Calu3 (cell line): ENCODE measurements at regions not wholly inside any gene's neighbourhood (a gene's known extent, or its start where the extent isn't known, plus 50 kb on each side); places are given as distances from the start of the nearest gene placed in this dataset.

ENCODE experiments used
- BruUV-seq: library from RNA; stranded (reverse); fragments of 400-500 nt; replicated peaks from 2 replicates; lab custom pipeline; 2021; lab: Mats Ljungman, UMichigan
- CTCF ChIA-PET: fragments of 300-600 bp; sonication (Branson Sonifier 250); formaldehyde crosslinking; loops from one replicate; lab custom pipeline; 2022; ENCODE audit warnings: antibody characterized with exemption; lab: Charles Lee
- DNase-seq: peaks from one replicate; pipeline ENCODE4 v3.0.0; 2022
- H3K27ac Mint-ChIP-seq: one replicate; pipeline ENCODE4 v1.8.0; 2022; ENCODE audit warnings: mixed read lengths; ENCODE audit not compliant: unreplicated experiment
- H3K27me3 Mint-ChIP-seq: one replicate; pipeline ENCODE4 v1.8.0; 2022; ENCODE audit warnings: mixed read lengths; ENCODE audit not compliant: unreplicated experiment
- H3K36me3 Mint-ChIP-seq: one replicate; pipeline ENCODE4 v1.8.0; 2022; ENCODE audit warnings: mild to moderate bottlenecking, moderate library complexity, mixed read lengths; ENCODE audit not compliant: insufficient read depth, unreplicated experiment
- H3K4me1 Mint-ChIP-seq: one replicate; pipeline ENCODE4 v1.8.0; 2022; ENCODE audit warnings: mild to moderate bottlenecking, low read depth, mixed read lengths; ENCODE audit not compliant: unreplicated experiment
- H3K4me3 Mint-ChIP-seq: one replicate; pipeline ENCODE4 v1.8.0; 2022; ENCODE audit warnings: mild to moderate bottlenecking, low read depth, moderate library complexity, mixed read lengths; ENCODE audit not compliant: unreplicated experiment
- H3K9me3 Mint-ChIP-seq: one replicate; pipeline ENCODE4 v1.8.0; 2022; ENCODE audit warnings: low read depth, mixed read lengths; ENCODE audit not compliant: unreplicated experiment
- intact Hi-C: fragments of 100-400 bp; cut with micrococcal nuclease; formaldehyde crosslinking; loops from one replicate; pipeline ENCODE4 v1.10.0; 2022; ENCODE audit not compliant: unreplicated experiment
- TF ChIP-seq, protein P1 (sequence below): fragments of 200-600 bp; IDR thresholded peaks from one replicate; pipeline ENCODE4 v1.8.0; 2022; ENCODE audit warnings: antibody characterized with exemption; ENCODE audit not compliant: unreplicated experiment

DNA sequence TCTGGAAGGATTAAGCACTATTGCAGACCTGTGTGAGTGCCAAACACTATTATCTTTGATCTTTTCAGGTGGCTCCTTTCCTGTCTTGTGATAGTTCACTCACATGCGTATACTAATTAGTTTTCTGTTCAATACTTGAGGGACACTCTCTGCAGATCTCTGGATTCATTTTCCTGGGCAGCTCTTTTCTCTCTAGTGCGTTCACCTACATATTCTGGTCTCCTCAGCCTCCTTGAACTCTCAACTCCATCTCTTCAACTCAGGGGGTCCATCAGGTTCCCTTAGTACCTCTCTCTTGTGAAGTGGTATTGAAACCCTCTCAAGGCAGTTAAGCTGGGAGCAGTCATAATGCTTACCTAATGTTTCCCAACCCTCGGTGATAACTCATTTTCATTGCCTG lies 1218.1 kb upstream of the MAP3K7 start:
- intact Hi-C loops: no loop called here
- no peaks in the 10 kb centered on the region for H3K4me1 Mint-ChIP-seq
- CTCF ChIA-PET: no interaction called here
- H3K9me3 Mint-ChIP-seq: peaks cover 2% of the 10 kb centered on the region
- BruUV-seq: no TSS peak
- no peak overlapping the region for H3K4me3 Mint-ChIP-seq
- TF ChIP-seq, protein P1, sequence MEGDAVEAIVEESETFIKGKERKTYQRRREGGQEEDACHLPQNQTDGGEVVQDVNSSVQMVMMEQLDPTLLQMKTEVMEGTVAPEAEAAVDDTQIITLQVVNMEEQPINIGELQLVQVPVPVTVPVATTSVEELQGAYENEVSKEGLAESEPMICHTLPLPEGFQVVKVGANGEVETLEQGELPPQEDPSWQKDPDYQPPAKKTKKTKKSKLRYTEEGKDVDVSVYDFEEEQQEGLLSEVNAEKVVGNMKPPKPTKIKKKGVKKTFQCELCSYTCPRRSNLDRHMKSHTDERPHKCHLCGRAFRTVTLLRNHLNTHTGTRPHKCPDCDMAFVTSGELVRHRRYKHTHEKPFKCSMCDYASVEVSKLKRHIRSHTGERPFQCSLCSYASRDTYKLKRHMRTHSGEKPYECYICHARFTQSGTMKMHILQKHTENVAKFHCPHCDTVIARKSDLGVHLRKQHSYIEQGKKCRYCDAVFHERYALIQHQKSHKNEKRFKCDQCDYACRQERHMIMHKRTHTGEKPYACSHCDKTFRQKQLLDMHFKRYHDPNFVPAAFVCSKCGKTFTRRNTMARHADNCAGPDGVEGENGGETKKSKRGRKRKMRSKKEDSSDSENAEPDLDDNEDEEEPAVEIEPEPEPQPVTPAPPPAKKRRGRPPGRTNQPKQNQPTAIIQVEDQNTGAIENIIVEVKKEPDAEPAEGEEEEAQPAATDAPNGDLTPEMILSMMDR: no peak
- no peak for DNase-seq
- H3K36me3 Mint-ChIP-seq: no peaks in the 10 kb centered on the region
- no peak overlapping the region for H3K27ac Mint-ChIP-seq
- no peaks in the 10 kb centered on the region for H3K27me3 Mint-ChIP-seq

DNA sequence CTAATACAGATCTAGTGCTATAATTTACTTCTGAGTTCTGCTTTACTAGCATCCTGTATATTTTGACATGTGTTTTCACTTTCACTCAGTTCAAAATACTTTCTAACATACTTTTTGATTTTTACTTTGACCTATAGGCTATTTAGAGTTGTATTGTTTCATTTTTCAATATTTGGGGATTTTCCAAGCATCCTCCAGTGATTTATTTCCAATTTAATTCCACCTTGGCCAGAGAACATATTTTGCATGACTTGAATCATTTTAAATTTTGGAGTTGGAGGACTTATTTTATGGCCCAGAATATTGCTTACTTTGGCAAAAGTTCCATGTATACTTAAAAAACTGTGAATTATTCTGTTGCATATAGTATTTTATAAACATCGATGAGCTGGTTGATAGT lies 1215.6 kb upstream of the MAP3K7 start:
- no peak for DNase-seq
- H3K27ac Mint-ChIP-seq: no peak overlapping the region
- no peaks in the 10 kb centered on the region for H3K36me3 Mint-ChIP-seq
- no peaks in the 10 kb centered on the region for H3K27me3 Mint-ChIP-seq
- BruUV-seq: no TSS peak
- H3K4me3 Mint-ChIP-seq: no peak overlapping the region
- intact Hi-C loops: no loop called here
- H3K4me1 Mint-ChIP-seq: no peaks in the 10 kb centered on the region
- H3K9me3 Mint-ChIP-seq: peaks cover 2% of the 10 kb centered on the region
- CTCF ChIA-PET: interaction anchor here (0.6 kb wide), 1 partner anchor 21 kb away, joined by 7 read pairs; no protein-coding TSS in a partner anchor
- TF ChIP-seq, protein P1: no peak

DNA sequence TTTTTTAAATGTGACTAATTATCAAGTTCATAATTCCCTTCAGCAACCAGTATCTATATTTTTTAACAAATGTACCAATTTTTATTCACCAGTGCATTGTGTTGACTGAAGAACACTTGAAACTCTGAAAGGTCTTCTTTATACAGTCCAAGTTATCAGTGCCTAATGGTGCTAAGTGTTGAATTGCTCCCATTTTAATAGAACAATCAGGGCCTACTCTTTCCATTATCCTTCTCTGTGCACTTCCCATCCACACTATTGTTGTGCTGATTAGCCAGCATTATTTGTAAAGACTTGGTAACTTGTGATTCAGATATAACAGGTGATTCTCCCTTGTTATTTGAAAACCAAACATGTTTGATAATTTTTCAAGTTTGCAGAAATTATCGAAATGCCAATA lies 1209.7 kb upstream of the MAP3K7 start:
- no peak overlapping the region for H3K4me3 Mint-ChIP-seq
- H3K27ac Mint-ChIP-seq: no peak overlapping the region
- TF ChIP-seq, protein P1: no peak
- intact Hi-C loops: no loop called here
- no peak for DNase-seq
- H3K27me3 Mint-ChIP-seq: no peaks in the 10 kb centered on the region
- H3K4me1 Mint-ChIP-seq: no peaks in the 10 kb centered on the region
- no peaks in the 10 kb centered on the region for H3K36me3 Mint-ChIP-seq
- CTCF ChIA-PET: interaction anchor here (0.6 kb wide), 1 partner anchor 13 kb away, joined by 3 read pairs; no protein-coding TSS in a partner anchor
- BruUV-seq: no TSS peak
- peaks cover 4% of the 10 kb centered on the region for H3K9me3 Mint-ChIP-seq

GRCh38 chr6:91788501-91788900 lies 1201.6 kb upstream of the MAP3K7 start:
- Mint-ChIP-seq H3K4me3 (no peak overlapping the region), H3K9me3 (peaks cover 3% of the 10 kb centered on the region), H3K4me1 (no peaks in the 10 kb centered on the region), H3K36me3 (no peaks in the 10 kb centered on the region), H3K27me3 (no peaks in the 10 kb centered on the region), H3K27ac (no peak overlapping the region)
- no peak for DNase-seq
- CTCF ChIA-PET: no interaction called here
- TF ChIP-seq, protein P1: no peak
- BruUV-seq: no TSS peak
- intact Hi-C loops: no loop called here
